OCI-LY1 (cell line): ENCODE measurements at regions not wholly inside any gene's neighbourhood (a gene's known extent, or its start where the extent isn't known, plus 50 kb on each side); places are given as distances from the start of the nearest gene placed in this dataset.

Source experiments
- H2AFZ ChIP-seq: fragments of 200-600 bp; sonication (generic), shearing (Covaris generic); 2 replicates; pipeline ENCODE4 v1.6.0; 2014; ENCODE audit warnings: antibody characterized with exemption, mild to moderate bottlenecking, low read length
- H3F3A ChIP-seq: fragments of 200-600 bp; sonication (generic), shearing (Covaris generic); 2 replicates; pipeline ENCODE4 v1.6.0; 2014; ENCODE audit warnings: mild to moderate bottlenecking, antibody characterized with exemption, low read length, moderate library complexity; ENCODE audit not compliant: insufficient read depth
- H3K27ac ChIP-seq: fragments of 200-600 bp; sonication (generic); 2 replicates; pipeline ENCODE4 v1.5.1; 2014; ENCODE audit warnings: low read length, mixed run types, mild to moderate bottlenecking, low read depth; ENCODE audit not compliant: poor library complexity, severe bottlenecking
- H3K27me3 ChIP-seq: fragments of 200-600 bp; sonication (generic); 2 replicates; pipeline ENCODE4 v1.6.0; 2014; ENCODE audit warnings: antibody characterized with exemption, mild to moderate bottlenecking, low read length, moderate library complexity; ENCODE audit not compliant: insufficient read depth
- H3K36me3 ChIP-seq: fragments of 200-600 bp; sonication (generic); 2 replicates; pipeline ENCODE4 v1.6.1; 2014; ENCODE audit warnings: mild to moderate bottlenecking, antibody characterized with exemption, low read length, moderate library complexity, mixed read lengths; ENCODE audit not compliant: insufficient read depth
- H3K4me1 ChIP-seq: fragments of 200-600 bp; sonication (generic); 2 replicates; pipeline ENCODE4 v1.5.1; 2014; ENCODE audit warnings: mild to moderate bottlenecking, low read length, moderate library complexity; ENCODE audit not compliant: insufficient read depth, severe bottlenecking
- H3K4me2 ChIP-seq: fragments of 200-600 bp; sonication (generic), shearing (Covaris generic); 2 replicates; pipeline ENCODE4 v1.6.1; 2014; ENCODE audit warnings: low read length
- H3K4me3 ChIP-seq: fragments of 200-600 bp; sonication (generic); 2 replicates; pipeline ENCODE4 v1.5.1; 2014; ENCODE audit warnings: low read length, low read depth, mild to moderate bottlenecking, mixed read lengths; ENCODE audit not compliant: poor library complexity, severe bottlenecking
- H3K79me2 ChIP-seq: fragments of 200-600 bp; shearing (Covaris generic); 2 replicates; pipeline ENCODE4 v1.6.1; 2016; ENCODE audit warnings: mixed run types, low read length, mixed read lengths; ENCODE audit not compliant: insufficient read depth
- H3K9ac ChIP-seq: fragments of 200-600 bp; sonication (generic), shearing (Covaris generic); 2 replicates; pipeline ENCODE4 v1.6.1; 2014; ENCODE audit warnings: mild to moderate bottlenecking, low read length, mixed read lengths
- H3K9me2 ChIP-seq: fragments of 200-600 bp; sonication (generic), shearing (Covaris generic); 2 replicates; pipeline ENCODE4 v1.6.1; 2014; ENCODE audit warnings: low read depth, mild to moderate bottlenecking, low read length, mixed read lengths
- H3K9me3 ChIP-seq: fragments of 200-600 bp; shearing (Covaris generic); 2 replicates; pipeline ENCODE4 v1.6.1; 2014; ENCODE audit warnings: low read length, mixed read lengths
- H4K20me1 ChIP-seq: fragments of 200-600 bp; sonication (generic), shearing (Covaris generic); 2 replicates; pipeline ENCODE4 v1.6.0; 2016; ENCODE audit warnings: mild to moderate bottlenecking, low read length; ENCODE audit not compliant: insufficient read depth
- EZH2 ChIP-seq: fragments of 200-600 bp; sonication (generic), shearing (Covaris generic); IDR thresholded peaks from 2 replicates; pipeline ENCODE4 v1.8.0; 2017; ENCODE audit warnings: borderline replicate concordance, mixed run types, mild to moderate bottlenecking, antibody characterized with exemption, low read length, moderate library complexity, mixed read lengths
- TF ChIP-seq, protein P1 (sequence below): fragments of 200-600 bp; sonication (generic), shearing (Covaris generic); IDR thresholded peaks from 2 replicates; pipeline ENCODE4 v1.5.1; 2017; ENCODE audit warnings: mild to moderate bottlenecking, antibody characterized with exemption, low read length, moderate library complexity, mixed read lengths

DNA sequence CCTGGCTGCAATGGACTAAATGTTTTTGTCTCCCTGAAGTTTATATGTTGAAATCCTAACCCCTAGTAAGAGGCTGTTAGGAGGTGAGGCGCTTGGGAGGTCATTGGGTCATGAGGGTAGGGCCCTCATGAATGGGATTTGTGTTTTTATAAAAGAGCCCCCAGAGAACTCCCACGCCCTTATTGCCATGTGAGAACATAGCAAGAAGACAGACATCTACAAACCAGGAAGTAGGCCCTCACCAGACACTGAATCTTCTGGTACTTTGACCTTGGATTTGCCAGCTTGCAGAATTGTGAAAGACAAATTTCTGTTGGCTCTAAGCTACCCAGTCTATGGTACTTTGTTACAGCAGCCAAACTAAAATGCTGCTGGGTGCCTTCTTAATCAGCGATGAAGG is 96.1 kb upstream of the SPATA13 start:
- Histone ChIP-seq H3K79me2 (no peaks in the 10 kb centered on the region), H3K9me2 (no peaks in the 10 kb centered on the region), H3K9me3 (no peaks in the 10 kb centered on the region), H2AFZ (no peak overlapping the region), H3K4me3 (no peak overlapping the region), H3K36me3 (no peaks in the 10 kb centered on the region), H3K9ac (no peak overlapping the region), H3F3A (no peaks in the 10 kb centered on the region), H4K20me1 (no peaks in the 10 kb centered on the region), H3K27ac (no peak overlapping the region), H3K27me3 (no peaks in the 10 kb centered on the region), H3K4me2 (no peak overlapping the region), H3K4me1 (no peaks in the 10 kb centered on the region)
- TF ChIP-seq, protein P1, sequence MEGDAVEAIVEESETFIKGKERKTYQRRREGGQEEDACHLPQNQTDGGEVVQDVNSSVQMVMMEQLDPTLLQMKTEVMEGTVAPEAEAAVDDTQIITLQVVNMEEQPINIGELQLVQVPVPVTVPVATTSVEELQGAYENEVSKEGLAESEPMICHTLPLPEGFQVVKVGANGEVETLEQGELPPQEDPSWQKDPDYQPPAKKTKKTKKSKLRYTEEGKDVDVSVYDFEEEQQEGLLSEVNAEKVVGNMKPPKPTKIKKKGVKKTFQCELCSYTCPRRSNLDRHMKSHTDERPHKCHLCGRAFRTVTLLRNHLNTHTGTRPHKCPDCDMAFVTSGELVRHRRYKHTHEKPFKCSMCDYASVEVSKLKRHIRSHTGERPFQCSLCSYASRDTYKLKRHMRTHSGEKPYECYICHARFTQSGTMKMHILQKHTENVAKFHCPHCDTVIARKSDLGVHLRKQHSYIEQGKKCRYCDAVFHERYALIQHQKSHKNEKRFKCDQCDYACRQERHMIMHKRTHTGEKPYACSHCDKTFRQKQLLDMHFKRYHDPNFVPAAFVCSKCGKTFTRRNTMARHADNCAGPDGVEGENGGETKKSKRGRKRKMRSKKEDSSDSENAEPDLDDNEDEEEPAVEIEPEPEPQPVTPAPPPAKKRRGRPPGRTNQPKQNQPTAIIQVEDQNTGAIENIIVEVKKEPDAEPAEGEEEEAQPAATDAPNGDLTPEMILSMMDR = no peak
- TF ChIP-seq EZH2 = no peak

DNA sequence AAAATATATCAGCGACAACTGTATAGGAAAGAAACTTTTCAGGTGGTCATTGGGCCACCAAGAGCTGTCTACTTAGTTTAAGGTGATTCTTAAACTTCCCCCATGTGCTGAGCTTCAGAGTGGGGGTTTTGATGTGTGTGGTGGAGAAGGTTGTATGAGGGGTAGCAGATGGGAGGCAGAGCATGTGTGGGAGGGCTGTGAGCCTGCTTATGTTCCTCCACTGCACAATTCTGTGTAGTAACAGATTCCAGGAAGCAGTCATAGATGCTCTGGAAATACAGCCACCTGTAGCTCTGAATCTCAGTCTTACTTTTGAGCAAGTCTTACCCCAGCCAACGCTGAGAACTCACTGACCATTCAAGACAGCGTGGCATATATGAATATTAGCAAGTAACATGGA is 95.3 kb upstream of the SPATA13 start:
- H3K79me2 ChIP-seq = no peaks in the 10 kb centered on the region
- H3K4me2 ChIP-seq = no peak overlapping the region
- H3K9me2 ChIP-seq = no peaks in the 10 kb centered on the region
- no peak overlapping the region for H2AFZ ChIP-seq
- no peaks in the 10 kb centered on the region for H3K36me3 ChIP-seq
- H3K9ac ChIP-seq = no peak overlapping the region
- H3K4me1 ChIP-seq = no peaks in the 10 kb centered on the region
- no peak overlapping the region for H3K4me3 ChIP-seq
- no peaks in the 10 kb centered on the region for H3F3A ChIP-seq
- no peaks in the 10 kb centered on the region for H3K27me3 ChIP-seq
- no peak overlapping the region for H3K27ac ChIP-seq
- no peaks in the 10 kb centered on the region for H4K20me1 ChIP-seq
- TF ChIP-seq, protein P1 = no peak
- TF ChIP-seq EZH2 = no peak
- H3K9me3 ChIP-seq = no peaks in the 10 kb centered on the region

DNA sequence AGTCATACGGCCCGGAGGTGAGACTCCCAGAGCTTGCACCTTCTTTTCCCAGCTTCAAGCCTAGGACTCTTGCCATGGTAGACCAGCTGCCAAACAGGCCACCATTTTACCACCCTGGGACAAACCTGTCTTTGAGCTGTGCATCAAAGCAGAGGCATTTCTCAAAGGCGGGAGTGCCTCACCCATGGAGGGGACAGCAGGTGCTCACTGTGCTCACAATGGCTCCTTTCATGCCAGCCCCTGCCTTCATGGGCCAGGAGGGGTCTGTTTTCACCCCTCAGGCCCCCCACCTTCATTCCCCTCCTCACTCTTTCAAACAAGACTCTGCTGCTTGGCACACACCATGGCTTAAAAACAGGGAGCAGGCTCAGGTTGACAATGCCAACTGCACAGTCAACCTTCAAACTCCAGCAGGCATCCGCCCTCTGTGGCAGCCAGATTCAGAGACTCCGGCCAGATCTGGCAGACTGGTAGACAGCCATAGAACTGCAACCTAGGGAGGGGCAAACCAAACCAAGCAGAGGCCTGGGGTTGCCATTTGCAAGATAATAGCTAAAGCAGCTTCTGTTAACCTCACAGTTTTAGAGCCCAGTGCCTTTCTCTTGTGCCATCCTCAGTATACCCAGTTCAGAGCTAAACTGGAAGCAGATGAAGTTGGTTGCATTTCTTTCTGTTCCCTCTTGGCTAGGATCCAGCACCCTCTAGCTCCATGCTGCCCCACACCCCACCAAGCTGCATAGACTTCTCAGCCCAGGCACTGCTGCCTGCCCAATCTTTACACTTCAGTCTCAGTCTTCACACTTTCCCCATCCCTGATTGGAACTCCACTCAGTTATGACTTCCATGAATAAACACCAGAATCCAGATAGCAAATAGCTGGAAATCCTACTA is 93.9 kb upstream of the SPATA13 start:
- H3K9me2 ChIP-seq = no peaks in the 10 kb centered on the region
- no peak overlapping the region for H2AFZ ChIP-seq
- no peaks in the 10 kb centered on the region for H3K9me3 ChIP-seq
- no peaks in the 10 kb centered on the region for H3K27me3 ChIP-seq
- TF ChIP-seq, protein P1 = no peak
- TF ChIP-seq EZH2 = no peak
- H3F3A ChIP-seq = no peaks in the 10 kb centered on the region
- no peaks in the 10 kb centered on the region for H4K20me1 ChIP-seq
- no peak overlapping the region for H3K9ac ChIP-seq
- H3K36me3 ChIP-seq = no peaks in the 10 kb centered on the region
- H3K4me1 ChIP-seq = no peaks in the 10 kb centered on the region
- H3K4me2 ChIP-seq = no peak overlapping the region
- no peaks in the 10 kb centered on the region for H3K79me2 ChIP-seq
- no peak overlapping the region for H3K27ac ChIP-seq
- no peak overlapping the region for H3K4me3 ChIP-seq
